Omental fat pad (tissue), 3 donors: ENCODE measurements at regions not wholly inside any gene's neighbourhood (a gene's known extent, or its start where the extent isn't known, plus 50 kb on each side); places are given as distances from the start of the nearest gene placed in this dataset.

ENCODE experiments used
- ATAC-seq: fragments of 150-250 bp; one replicate; pipeline ENCODE4 v1.9.1; 2016; ENCODE audit warnings: mild to moderate bottlenecking, moderate library complexity; ENCODE audit not compliant: low FRiP score
- DNase-seq: peaks from one replicate; pipeline ENCODE4 v3.0.0-alpha.2; 2019; ENCODE audit warnings: low spot score
- CTCF ChIP-seq, 3 donors: fragments of 450-650 bp; IDR thresholded peaks; one replicate each; pipeline ENCODE4 v1.5.1; 2016 to 2017; ENCODE audit warnings: antibody characterized with exemption in 3 of 3, mild to moderate bottlenecking in 3 of 3, moderate library complexity in 2 of 3

- DNase-seq (no peak), ATAC-seq (no peak)
- TF ChIP-seq CTCF (IDR thresholded peaks at IDR 0.05), result no peak
Measured at GRCh38 chr3:194218646-194219453, 82.9 kb downstream of the HES1 start.

- TF ChIP-seq CTCF (IDR thresholded peaks at IDR 0.05), result no peak
- DNase-seq (no peak), ATAC-seq (no peak)
Measured at GRCh38 chr3:194219826-194220410, 84.0 kb downstream of the HES1 start.

- ATAC-seq (no peak), DNase-seq (no peak)
- no peak for TF ChIP-seq CTCF (IDR thresholded peaks at IDR 0.05)
Measured at GRCh38 chr3:194220901-194221326, 85.0 kb downstream of the HES1 start.

- DNase-seq, result no peak
- no peak for TF ChIP-seq CTCF (IDR thresholded peaks at IDR 0.05)
- no peak for ATAC-seq
Measured at GRCh38 chr3:194221336-194221735, 85.4 kb downstream of the HES1 start.

- DNase-seq (no peak), ATAC-seq (no peak)
- no peak for TF ChIP-seq CTCF (IDR thresholded peaks at IDR 0.05)
Measured at GRCh38 chr3:194223951-194224350, 88.0 kb downstream of the HES1 start.

- ATAC-seq (no peak), DNase-seq (no peak)
- TF ChIP-seq CTCF (IDR thresholded peaks at IDR 0.05), result no peak
Measured at GRCh38 chr3:194224471-194225417, 88.8 kb downstream of the HES1 start.
